ENCODE measurements at regions not wholly inside any gene's neighbourhood (a gene's known extent, or its start where the extent isn't known, plus 50 kb on each side); places are given as distances from the start of the nearest gene placed in this dataset.
A peak's percentile ranks its signal among the peaks of the same experiment; 100 is the strongest.

DNA sequence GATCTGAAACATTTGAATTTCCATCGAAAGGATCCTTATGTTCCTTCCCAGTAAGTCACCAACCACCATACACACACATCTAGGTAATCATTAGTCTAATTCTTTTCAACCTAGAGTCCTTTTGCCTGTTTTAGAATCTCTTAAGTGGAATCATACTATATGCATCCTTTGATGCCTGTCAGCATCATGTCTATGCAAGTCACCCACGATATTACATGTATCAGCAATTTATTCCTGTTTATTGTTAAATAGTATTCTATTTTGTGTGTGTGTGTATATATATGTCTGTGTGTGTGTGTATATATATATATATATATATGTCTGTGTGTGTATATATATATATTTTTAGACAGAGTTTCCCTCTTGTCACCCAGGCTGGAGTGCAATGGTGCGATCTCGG, 78.9 kb upstream of the RPH3AL start:
- 91 to 97% (median 95%) methylated on average over 4 of the region's 4 CpGs for WGBS, 3 donors
- Histone ChIP-seq H3K4me3 (ENCODE audit: low read depth in 1 of 3, low read length in 3 of 3) (no peak overlapping the region), H3K27me3 (ENCODE audit: control insufficient read depth in 3 of 3, insufficient read depth in 3 of 3, low read length in 3 of 3) (no peaks in the 10 kb centered on the region), H3K9me3 (ENCODE audit: control insufficient read depth in 2 of 2, insufficient read depth in 1 of 2, low read depth in 1 of 2, low read length in 1 of 2) (peaks cover 0 to 20% of the 10 kb centered on the region in 2 donors), H3K36me3 (ENCODE audit: control insufficient read depth in 3 of 3, insufficient read depth in 2 of 3, low read depth in 1 of 3, low read length in 3 of 3) (no peaks in the 10 kb centered on the region), H3K4me1 (ENCODE audit: control insufficient read depth in 3 of 3, insufficient read depth in 2 of 3, low read depth in 1 of 3, low read length in 2 of 3) (no peaks in the 10 kb centered on the region), H3K27ac (ENCODE audit: low read depth in 1 of 3, low read length in 2 of 3) (no peak overlapping the region)
- FAIRE-seq, result no peak
- DNase-seq, result no peak

DNA sequence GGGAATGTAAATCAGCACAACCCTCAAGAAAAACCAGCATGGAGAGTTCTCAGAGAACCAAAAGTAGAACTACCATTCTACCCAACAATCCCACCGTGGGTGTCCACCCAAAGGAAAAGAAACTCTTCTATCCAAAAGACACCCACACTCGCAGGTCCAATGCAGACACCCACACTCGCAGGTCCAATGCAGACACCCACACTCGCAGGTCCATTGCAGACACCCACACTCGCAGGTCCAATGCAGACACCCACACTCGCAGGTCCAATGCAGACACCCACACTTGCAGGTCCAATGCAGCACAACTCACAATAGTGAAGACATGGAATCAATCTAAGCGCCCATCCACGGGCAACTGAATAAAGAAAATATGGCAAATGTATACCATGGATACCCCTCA, 77.0 kb upstream of the RPH3AL start:
- no peaks in the 10 kb centered on the region for H3K36me3 ChIP-seq (ENCODE audit: control insufficient read depth in 3 of 3, insufficient read depth in 2 of 3, low read depth in 1 of 3, low read length in 3 of 3)
- no peak for DNase-seq
- no peak overlapping the region for H3K4me3 ChIP-seq (ENCODE audit: low read depth in 1 of 3, low read length in 3 of 3)
- no peaks in the 10 kb centered on the region for H3K4me1 ChIP-seq (ENCODE audit: control insufficient read depth in 3 of 3, insufficient read depth in 2 of 3, low read depth in 1 of 3, low read length in 2 of 3)
- H3K27me3 ChIP-seq (ENCODE audit: control insufficient read depth in 3 of 3, insufficient read depth in 3 of 3, low read length in 3 of 3), result no peaks in the 10 kb centered on the region
- H3K9me3 ChIP-seq (ENCODE audit: control insufficient read depth in 2 of 2, insufficient read depth in 1 of 2, low read depth in 1 of 2, low read length in 1 of 2), result peaks cover 0 to 19% of the 10 kb centered on the region in 2 donors
- FAIRE-seq, result no peak
- H3K27ac ChIP-seq (ENCODE audit: low read depth in 1 of 3, low read length in 2 of 3), result no peak overlapping the region
- 93 to 94% (median 94%) methylated on average over 8 of the region's 8 CpGs for WGBS, 3 donors

DNA sequence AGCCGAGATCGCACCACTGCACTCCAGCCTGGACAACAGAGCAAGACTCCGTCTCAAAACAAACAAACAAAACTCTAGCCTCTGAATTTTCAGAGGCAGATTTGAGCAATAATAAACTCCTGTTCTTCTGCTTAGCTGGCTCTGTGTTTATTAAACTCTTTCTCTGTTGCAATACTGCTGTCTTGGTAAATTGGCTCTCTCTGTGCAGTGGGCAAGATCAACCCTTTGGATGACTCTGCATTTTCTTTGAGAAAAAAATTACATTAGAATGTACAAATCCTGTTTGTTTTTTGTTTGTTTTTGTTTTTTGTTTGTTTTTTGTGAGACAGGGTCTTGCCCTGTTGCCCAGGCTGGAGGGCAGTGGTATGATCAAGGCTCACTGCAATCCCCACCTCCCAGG, 75.8 kb upstream of the RPH3AL start:
- Histone ChIP-seq H3K27me3 (ENCODE audit: control insufficient read depth in 3 of 3, insufficient read depth in 3 of 3, low read length in 3 of 3) (no peaks in the 10 kb centered on the region), H3K4me1 (ENCODE audit: control insufficient read depth in 3 of 3, insufficient read depth in 2 of 3, low read depth in 1 of 3, low read length in 2 of 3) (no peaks in the 10 kb centered on the region), H3K4me3 (ENCODE audit: low read depth in 1 of 3, low read length in 3 of 3) (no peak overlapping the region), H3K27ac (ENCODE audit: low read depth in 1 of 3, low read length in 2 of 3) (no peak overlapping the region), H3K9me3 (ENCODE audit: control insufficient read depth in 2 of 2, insufficient read depth in 1 of 2, low read depth in 1 of 2, low read length in 1 of 2) (peaks cover 0 to 19% of the 10 kb centered on the region in 2 donors), H3K36me3 (ENCODE audit: control insufficient read depth in 3 of 3, insufficient read depth in 2 of 3, low read depth in 1 of 3, low read length in 3 of 3) (no peaks in the 10 kb centered on the region)
- FAIRE-seq (no peak), DNase-seq (no peak)
- WGBS, 3 donors, result 96 to 98% (median 98%) methylated on average over 3 of the region's 3 CpGs

DNA sequence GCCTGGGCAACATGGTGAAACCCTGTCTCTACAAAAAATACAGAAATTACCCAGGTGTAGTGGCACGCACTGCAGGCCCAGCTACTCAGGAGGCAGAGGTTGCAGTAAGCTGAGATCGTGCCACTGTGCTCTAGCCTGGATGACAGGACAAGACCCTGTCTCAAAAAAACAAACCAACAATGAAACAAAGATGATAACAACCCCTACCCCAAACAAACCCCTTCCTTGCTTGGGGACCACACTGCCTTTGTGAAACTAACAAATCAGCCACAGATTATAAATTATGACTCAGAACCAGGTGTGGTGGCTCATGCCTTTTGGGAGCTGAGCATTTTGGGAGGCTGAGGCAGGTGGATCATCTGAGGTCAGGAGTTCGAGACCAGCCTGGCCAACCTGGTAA, 75.3 kb upstream of the RPH3AL start:
- no peaks in the 10 kb centered on the region for H3K4me1 ChIP-seq (ENCODE audit: control insufficient read depth in 3 of 3, insufficient read depth in 2 of 3, low read depth in 1 of 3, low read length in 2 of 3)
- peaks cover 0 to 19% of the 10 kb centered on the region in 2 donors for H3K9me3 ChIP-seq (ENCODE audit: control insufficient read depth in 2 of 2, insufficient read depth in 1 of 2, low read depth in 1 of 2, low read length in 1 of 2)
- H3K27ac ChIP-seq (ENCODE audit: low read depth in 1 of 3, low read length in 2 of 3), result no peak overlapping the region
- 80 to 90% (median 86%) methylated on average over 3 of the region's 3 CpGs for WGBS, 3 donors
- no peak overlapping the region for H3K4me3 ChIP-seq (ENCODE audit: low read depth in 1 of 3, low read length in 3 of 3)
- H3K27me3 ChIP-seq (ENCODE audit: control insufficient read depth in 3 of 3, insufficient read depth in 3 of 3, low read length in 3 of 3), result no peaks in the 10 kb centered on the region
- no peaks in the 10 kb centered on the region for H3K36me3 ChIP-seq (ENCODE audit: control insufficient read depth in 3 of 3, insufficient read depth in 2 of 3, low read depth in 1 of 3, low read length in 3 of 3)
- DNase-seq (no peak), FAIRE-seq (no peak)

DNA sequence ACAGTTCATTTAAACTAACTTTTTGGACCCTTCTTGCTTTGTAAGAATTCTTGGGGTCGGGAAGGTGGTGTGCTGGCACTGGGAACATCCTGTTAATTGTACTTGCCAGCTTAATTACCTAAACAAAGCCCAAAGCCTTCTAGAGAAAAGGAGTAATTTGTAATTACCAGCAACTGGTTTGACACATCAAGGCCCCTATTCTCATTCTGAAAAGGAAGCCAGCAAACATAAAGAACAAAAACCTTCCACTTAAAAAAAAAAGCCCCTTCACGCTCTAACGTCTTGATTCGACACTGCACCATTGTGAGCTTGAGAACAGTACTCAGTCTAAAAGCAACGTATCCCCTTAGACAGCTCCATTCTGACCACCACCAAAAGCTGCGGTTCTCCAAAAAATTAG, 74.7 kb upstream of the RPH3AL start:
- DNase-seq, result no peak
- H3K36me3 ChIP-seq (ENCODE audit: control insufficient read depth in 3 of 3, insufficient read depth in 2 of 3, low read depth in 1 of 3, low read length in 3 of 3), result no peaks in the 10 kb centered on the region
- no peaks in the 10 kb centered on the region for H3K27me3 ChIP-seq (ENCODE audit: control insufficient read depth in 3 of 3, insufficient read depth in 3 of 3, low read length in 3 of 3)
- H3K4me1 ChIP-seq (ENCODE audit: control insufficient read depth in 3 of 3, insufficient read depth in 2 of 3, low read depth in 1 of 3, low read length in 2 of 3), result no peaks in the 10 kb centered on the region
- H3K4me3 ChIP-seq (ENCODE audit: low read depth in 1 of 3, low read length in 3 of 3), result no peak overlapping the region
- H3K9me3 ChIP-seq (ENCODE audit: control insufficient read depth in 2 of 2, insufficient read depth in 1 of 2, low read depth in 1 of 2, low read length in 1 of 2), result peaks cover 0 to 19% of the 10 kb centered on the region in 2 donors
- 53 to 71% (median 53%) methylated on average over 6 of the region's 6 CpGs for WGBS, 3 donors
- H3K27ac ChIP-seq (ENCODE audit: low read depth in 1 of 3, low read length in 2 of 3), result no peak overlapping the region
- FAIRE-seq, result no peak

DNA sequence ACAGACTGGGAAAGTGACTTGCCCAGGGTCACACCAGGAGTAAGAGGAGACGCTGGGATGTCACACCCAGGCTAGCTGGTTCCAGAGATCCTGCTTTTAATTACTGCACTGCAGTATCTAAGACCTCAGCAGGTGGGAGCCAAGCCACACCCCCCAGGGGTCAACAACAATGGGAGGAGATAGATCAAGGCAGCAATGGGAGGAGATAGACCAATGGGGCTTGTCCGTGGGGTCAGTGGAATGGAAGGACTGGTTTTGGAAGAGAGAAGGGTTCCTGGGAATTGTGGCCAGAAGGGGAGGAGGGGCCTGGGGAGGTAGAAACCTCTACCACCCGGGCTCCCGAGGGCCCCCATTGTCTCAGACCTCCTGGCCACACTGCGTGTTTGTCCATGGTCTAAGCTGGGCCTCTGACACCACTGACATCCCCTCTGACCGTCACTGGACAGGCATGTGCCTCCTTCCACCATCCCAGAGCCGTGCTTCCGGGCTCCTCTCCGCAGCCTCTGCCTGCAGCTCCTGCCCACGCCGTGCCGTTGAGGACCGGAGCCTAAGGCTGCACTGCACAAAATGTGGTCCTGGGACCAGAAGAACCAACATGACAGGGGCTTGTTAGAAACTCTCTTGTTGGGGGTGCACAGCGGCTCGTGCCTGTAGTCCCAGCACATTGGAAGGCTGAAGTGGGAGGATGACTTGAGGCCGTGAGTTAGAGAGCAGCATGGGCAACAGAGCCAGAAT, 69.8 kb upstream of the RPH3AL start:
- DNase-seq, result no peak
- Histone ChIP-seq H3K4me3 (ENCODE audit: low read depth in 1 of 3, low read length in 3 of 3) (no peak overlapping the region), H3K27ac (ENCODE audit: low read depth in 1 of 3, low read length in 2 of 3) (no peak overlapping the region), H3K9me3 (ENCODE audit: control insufficient read depth in 2 of 2, insufficient read depth in 1 of 2, low read depth in 1 of 2, low read length in 1 of 2) (peaks cover 0 to 5% of the 10 kb centered on the region in 2 donors), H3K4me1 (ENCODE audit: control insufficient read depth in 3 of 3, insufficient read depth in 2 of 3, low read depth in 1 of 3, low read length in 2 of 3) (peaks cover 0 to 21% (median 4%) of the 10 kb centered on the region in 3 donors), H3K36me3 (ENCODE audit: control insufficient read depth in 3 of 3, insufficient read depth in 2 of 3, low read depth in 1 of 3, low read length in 3 of 3) (no peaks in the 10 kb centered on the region), H3K27me3 (ENCODE audit: control insufficient read depth in 3 of 3, insufficient read depth in 3 of 3, low read length in 3 of 3) (no peaks in the 10 kb centered on the region)
- WGBS, 3 donors, result 74 to 84% (median 80%) methylated on average over 15 to 16 of the region's 16 CpGs
- no peak for FAIRE-seq

DNA sequence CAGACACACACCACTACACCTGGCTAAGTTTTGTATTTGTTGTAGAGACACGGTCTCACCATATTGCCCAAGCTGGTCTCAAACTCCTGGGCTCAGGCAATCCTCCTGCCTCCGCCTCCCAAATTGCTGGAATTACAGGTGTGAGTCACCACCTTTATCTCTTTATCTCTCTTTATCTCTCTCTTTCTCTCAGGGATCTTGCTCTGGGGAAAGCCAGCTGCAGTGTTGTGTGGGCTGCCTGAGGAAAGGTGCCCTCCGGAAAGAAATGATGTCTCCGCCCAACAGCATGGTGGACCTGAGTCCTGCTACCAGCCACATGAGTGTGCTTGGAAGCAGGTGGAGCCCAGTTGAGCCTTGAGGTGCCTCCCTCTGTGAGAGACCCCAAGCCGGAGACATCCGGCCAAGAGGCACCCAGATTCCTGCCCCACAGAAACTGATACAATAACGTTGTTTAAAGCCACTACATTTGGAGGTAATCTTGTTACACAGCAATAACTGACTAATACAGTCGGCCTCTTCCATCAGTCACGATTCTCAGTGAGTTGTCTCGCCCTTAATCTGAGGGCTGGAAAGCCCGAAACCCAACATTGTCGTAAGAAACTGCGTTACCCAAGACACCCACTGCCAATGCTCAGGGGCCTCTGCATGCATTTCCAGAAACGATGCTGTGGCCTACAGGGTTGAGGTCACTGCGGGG, 68.0 kb upstream of the RPH3AL start:
- peaks cover 0 to 5% of the 10 kb centered on the region in 2 donors for H3K9me3 ChIP-seq (ENCODE audit: control insufficient read depth in 2 of 2, insufficient read depth in 1 of 2, low read depth in 1 of 2, low read length in 1 of 2)
- DNase-seq (no peak), FAIRE-seq (no peak)
- whole genome bisulfite sequencing, 3 donors, result 91 to 93% (median 92%) methylated on average over 15 of the region's 15 CpGs
- H3K4me1 ChIP-seq (ENCODE audit: control insufficient read depth in 3 of 3, insufficient read depth in 2 of 3, low read depth in 1 of 3, low read length in 2 of 3), result peaks cover 0 to 26% (median 4%) of the 10 kb centered on the region in 3 donors
- H3K36me3 ChIP-seq (ENCODE audit: control insufficient read depth in 3 of 3, insufficient read depth in 2 of 3, low read depth in 1 of 3, low read length in 3 of 3), result no peaks in the 10 kb centered on the region
- H3K27me3 ChIP-seq (ENCODE audit: control insufficient read depth in 3 of 3, insufficient read depth in 3 of 3, low read length in 3 of 3), result no peaks in the 10 kb centered on the region
- no peak overlapping the region for H3K4me3 ChIP-seq (ENCODE audit: low read depth in 1 of 3, low read length in 3 of 3)
- H3K27ac ChIP-seq (ENCODE audit: low read depth in 1 of 3, low read length in 2 of 3), result no peak overlapping the region

DNA sequence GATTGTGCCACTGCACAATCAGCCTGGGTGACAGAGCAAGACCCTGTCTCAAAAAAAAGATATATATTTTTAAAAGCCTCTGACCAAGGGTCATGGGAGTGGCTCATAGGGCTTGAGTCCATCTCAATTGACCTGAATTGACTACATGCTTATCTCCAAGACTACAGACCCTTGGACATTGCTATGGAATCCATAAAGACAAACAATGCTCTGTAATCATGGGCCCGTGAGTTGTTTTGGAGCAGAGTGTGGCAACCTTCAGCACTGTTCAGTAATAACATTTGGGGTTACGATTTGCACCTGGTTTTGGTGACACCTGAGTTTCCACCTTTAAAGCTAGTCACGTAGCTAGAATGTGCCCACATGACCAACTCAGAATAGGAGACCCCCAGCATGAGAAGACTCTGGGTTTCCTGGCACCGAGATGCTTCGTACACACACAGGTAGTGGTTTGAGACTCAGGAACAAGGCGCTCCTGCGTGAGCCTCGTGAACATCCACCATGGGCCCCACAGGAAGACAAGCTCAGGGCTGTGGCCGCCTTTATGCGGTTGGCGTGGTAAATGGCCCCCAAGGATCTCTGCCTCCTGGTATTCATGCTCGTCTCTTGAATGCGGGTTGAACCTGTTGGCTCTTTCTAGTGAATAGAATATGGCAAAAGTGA, 66.6 kb upstream of the RPH3AL start:
- peak overlapping the region; percentile 11 to 71 (median 11) for H3K27ac ChIP-seq (ENCODE audit: low read depth in 1 of 3, low read length in 2 of 3)
- H3K4me1 ChIP-seq (ENCODE audit: control insufficient read depth in 3 of 3, insufficient read depth in 2 of 3, low read depth in 1 of 3, low read length in 2 of 3), result peaks cover 0 to 26% (median 4%) of the 10 kb centered on the region in 3 donors
- DNase-seq (peak; percentile 75 to 87), FAIRE-seq (no peak)
- no peaks in the 10 kb centered on the region for H3K27me3 ChIP-seq (ENCODE audit: control insufficient read depth in 3 of 3, insufficient read depth in 3 of 3, low read length in 3 of 3)
- H3K36me3 ChIP-seq (ENCODE audit: control insufficient read depth in 3 of 3, insufficient read depth in 2 of 3, low read depth in 1 of 3, low read length in 3 of 3), result peaks cover 0 to 3% (median 0%) of the 10 kb centered on the region in 3 donors
- H3K9me3 ChIP-seq (ENCODE audit: control insufficient read depth in 2 of 2, insufficient read depth in 1 of 2, low read depth in 1 of 2, low read length in 1 of 2), result peaks cover 0 to 5% of the 10 kb centered on the region in 2 donors
- no peak overlapping the region for H3K4me3 ChIP-seq (ENCODE audit: low read depth in 1 of 3, low read length in 3 of 3)
- WGBS, 3 donors, result 54 to 69% (median 60%) methylated on average over 13 of the region's 13 CpGs

Data from small intestine (tissue), 7 donors.